ENCODE measurements at regions not wholly inside any gene's neighbourhood (a gene's known extent, or its start where the extent isn't known, plus 50 kb on each side); places are given as distances from the start of the nearest gene placed in this dataset.

- DNase-seq (ENCODE audit: low spot score), result no peak
- no peak for FAIRE-seq
Measured at GRCh38 chr19:28401739-28402424, 811.1 kb downstream of the UQCRFS1 start.

GRCh38 chr19:28400953-28401671, 811.8 kb downstream of the UQCRFS1 start:
- DNase-seq (ENCODE audit: low spot score) (no peak), FAIRE-seq (peak; percentile 50)

- no peak for FAIRE-seq
- no peak for DNase-seq (ENCODE audit: low spot score)
Measured at GRCh38 chr19:28399187-28399586, 813.8 kb downstream of the UQCRFS1 start.

GRCh38 chr19:28397800-28398199, 815.2 kb downstream of the UQCRFS1 start:
- DNase-seq (ENCODE audit: low spot score) (no peak), FAIRE-seq (peak; percentile 82)

GRCh38 chr19:28397306-28397705, 815.6 kb downstream of the UQCRFS1 start:
- no peak for FAIRE-seq

GRCh38 chr19:28396287-28396831, 816.6 kb downstream of the UQCRFS1 start:
- DNase-seq (ENCODE audit: low spot score) (no peak), FAIRE-seq (peak; percentile 20)

More at GRCh38 chr19:28397306-28397705, 815.6 kb downstream of the UQCRFS1 start:
- no peak for DNase-seq (ENCODE audit: low spot score)

- no peak for FAIRE-seq
- no peak for DNase-seq (ENCODE audit: low spot score)
Measured at GRCh38 chr19:28394725-28395124, 818.2 kb downstream of the UQCRFS1 start.

- peak; percentile 71 for FAIRE-seq
- peak; percentile 35 for DNase-seq (ENCODE audit: low spot score)
Measured at GRCh38 chr19:28393574-28394336, 819.2 kb downstream of the UQCRFS1 start.

GRCh38 chr19:28388988-28389387, 824.0 kb downstream of the UQCRFS1 start:
- FAIRE-seq, result peak; percentile 61
- DNase-seq (ENCODE audit: low spot score), result no peak

GRCh38 chr19:28387507-28387906, 825.4 kb downstream of the UQCRFS1 start:
- no peak for FAIRE-seq
- no peak for DNase-seq (ENCODE audit: low spot score)

- no peak for DNase-seq (ENCODE audit: low spot score)
- no peak for FAIRE-seq
Measured at GRCh38 chr19:28386470-28386869, 826.5 kb downstream of the UQCRFS1 start.

- FAIRE-seq (no peak), DNase-seq (ENCODE audit: low spot score) (no peak)
Measured at GRCh38 chr19:28386066-28386465, 826.9 kb downstream of the UQCRFS1 start.

- DNase-seq (ENCODE audit: low spot score) (no peak), FAIRE-seq (peak; percentile 46)
Measured at GRCh38 chr19:28377077-28377476, 835.9 kb downstream of the UQCRFS1 start.

- DNase-seq (ENCODE audit: low spot score), result no peak
- FAIRE-seq, result no peak
Measured at GRCh38 chr19:28374971-28375370, 838.0 kb downstream of the UQCRFS1 start.

GRCh38 chr19:28372576-28373247, 840.2 kb downstream of the UQCRFS1 start:
- FAIRE-seq (no peak), DNase-seq (ENCODE audit: low spot score) (no peak)

- FAIRE-seq (peak; percentile 37), DNase-seq (ENCODE audit: low spot score) (no peak)
Measured at GRCh38 chr19:28367146-28367545, 845.8 kb downstream of the UQCRFS1 start.

- DNase-seq (ENCODE audit: low spot score) (no peak), FAIRE-seq (no peak)
Measured at GRCh38 chr19:28363254-28363653, 849.7 kb downstream of the UQCRFS1 start.

- DNase-seq (ENCODE audit: low spot score), result no peak
- peak; percentile 20 for FAIRE-seq
Measured at GRCh38 chr19:28359431-28360414, 853.2 kb downstream of the UQCRFS1 start.

GRCh38 chr19:28358633-28359032, 854.3 kb downstream of the UQCRFS1 start:
- peak; percentile 96 for FAIRE-seq
- peak; percentile 57 for DNase-seq (ENCODE audit: low spot score)

- DNase-seq (ENCODE audit: low spot score), result no peak
- FAIRE-seq, result no peak
Measured at GRCh38 chr19:28351761-28352160, 861.2 kb downstream of the UQCRFS1 start.

All from urothelium cell line (cell line).